ENCODE measurements at regions not wholly inside any gene's neighbourhood (a gene's known extent, or its start where the extent isn't known, plus 50 kb on each side); places are given as distances from the start of the nearest gene placed in this dataset.

- TF ChIP-seq, protein P1, sequence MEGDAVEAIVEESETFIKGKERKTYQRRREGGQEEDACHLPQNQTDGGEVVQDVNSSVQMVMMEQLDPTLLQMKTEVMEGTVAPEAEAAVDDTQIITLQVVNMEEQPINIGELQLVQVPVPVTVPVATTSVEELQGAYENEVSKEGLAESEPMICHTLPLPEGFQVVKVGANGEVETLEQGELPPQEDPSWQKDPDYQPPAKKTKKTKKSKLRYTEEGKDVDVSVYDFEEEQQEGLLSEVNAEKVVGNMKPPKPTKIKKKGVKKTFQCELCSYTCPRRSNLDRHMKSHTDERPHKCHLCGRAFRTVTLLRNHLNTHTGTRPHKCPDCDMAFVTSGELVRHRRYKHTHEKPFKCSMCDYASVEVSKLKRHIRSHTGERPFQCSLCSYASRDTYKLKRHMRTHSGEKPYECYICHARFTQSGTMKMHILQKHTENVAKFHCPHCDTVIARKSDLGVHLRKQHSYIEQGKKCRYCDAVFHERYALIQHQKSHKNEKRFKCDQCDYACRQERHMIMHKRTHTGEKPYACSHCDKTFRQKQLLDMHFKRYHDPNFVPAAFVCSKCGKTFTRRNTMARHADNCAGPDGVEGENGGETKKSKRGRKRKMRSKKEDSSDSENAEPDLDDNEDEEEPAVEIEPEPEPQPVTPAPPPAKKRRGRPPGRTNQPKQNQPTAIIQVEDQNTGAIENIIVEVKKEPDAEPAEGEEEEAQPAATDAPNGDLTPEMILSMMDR (IDR thresholded peaks at IDR 0.05; ENCODE audit: poor library complexity) = no peak
- TF ChIP-seq EZH2 (IDR thresholded peaks at IDR 0.05; ENCODE audit: borderline replicate concordance) = no peak
- TF ChIP-seq EZH2phosphoT487 (IDR thresholded peaks at IDR 0.05; ENCODE audit: low read depth, severe bottlenecking, unreplicated experiment) = no peak
Observed at GRCh38 chr6:93974332-93974731, 555.0 kb upstream of the EPHA7 start.
